ENCODE measurements at regions not wholly inside any gene's neighbourhood (a gene's known extent, or its start where the extent isn't known, plus 50 kb on each side); places are given as distances from the start of the nearest gene placed in this dataset.

DNA sequence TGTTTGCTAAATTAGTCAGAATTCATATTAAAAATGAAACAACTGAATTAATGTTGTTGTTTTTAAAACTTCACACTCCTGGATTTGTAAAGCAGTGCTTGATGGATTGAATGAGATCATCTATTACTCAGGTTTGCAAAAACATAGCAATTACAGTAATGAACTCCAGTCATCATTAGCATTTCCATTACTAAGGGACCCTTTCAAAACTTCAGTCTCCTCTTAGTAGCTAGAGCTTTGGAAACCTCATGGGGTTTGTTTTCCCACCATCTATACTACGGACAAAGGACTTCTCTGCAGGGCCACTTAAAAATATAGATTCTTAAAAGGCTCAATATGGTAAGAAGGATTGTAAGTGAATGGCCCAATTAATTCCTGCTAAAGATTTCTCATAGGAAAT, 174.5 kb upstream of the PRNP start:
- TF ChIP-seq EZH2phosphoT487 (IDR thresholded peaks at IDR 0.05; ENCODE audit: low read depth), result no peak
- TF ChIP-seq, protein P1, sequence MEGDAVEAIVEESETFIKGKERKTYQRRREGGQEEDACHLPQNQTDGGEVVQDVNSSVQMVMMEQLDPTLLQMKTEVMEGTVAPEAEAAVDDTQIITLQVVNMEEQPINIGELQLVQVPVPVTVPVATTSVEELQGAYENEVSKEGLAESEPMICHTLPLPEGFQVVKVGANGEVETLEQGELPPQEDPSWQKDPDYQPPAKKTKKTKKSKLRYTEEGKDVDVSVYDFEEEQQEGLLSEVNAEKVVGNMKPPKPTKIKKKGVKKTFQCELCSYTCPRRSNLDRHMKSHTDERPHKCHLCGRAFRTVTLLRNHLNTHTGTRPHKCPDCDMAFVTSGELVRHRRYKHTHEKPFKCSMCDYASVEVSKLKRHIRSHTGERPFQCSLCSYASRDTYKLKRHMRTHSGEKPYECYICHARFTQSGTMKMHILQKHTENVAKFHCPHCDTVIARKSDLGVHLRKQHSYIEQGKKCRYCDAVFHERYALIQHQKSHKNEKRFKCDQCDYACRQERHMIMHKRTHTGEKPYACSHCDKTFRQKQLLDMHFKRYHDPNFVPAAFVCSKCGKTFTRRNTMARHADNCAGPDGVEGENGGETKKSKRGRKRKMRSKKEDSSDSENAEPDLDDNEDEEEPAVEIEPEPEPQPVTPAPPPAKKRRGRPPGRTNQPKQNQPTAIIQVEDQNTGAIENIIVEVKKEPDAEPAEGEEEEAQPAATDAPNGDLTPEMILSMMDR (IDR thresholded peaks at IDR 0.05; ENCODE audit: low read depth, low read length), result no peak
